Breast epithelium (tissue), 4 donors: ENCODE measurements at regions not wholly inside any gene's neighbourhood (a gene's known extent, or its start where the extent isn't known, plus 50 kb on each side); places are given as distances from the start of the nearest gene placed in this dataset.
"Not testable (repeated sequence)": the region's sequence is repeated elsewhere in the genome, so short reads cannot be mapped to it uniquely, and the experiment has no call there.

Source experiments
- DNase-seq, 2 donors: peaks; one replicate each; pipeline ENCODE4 v3.0.0-alpha.2; 2019; ENCODE audit warnings: low spot score in 2 of 2
- H3K27ac ChIP-seq, 2 donors: fragments of 200-600 bp; sonication (generic) in 1 of 2; one replicate each; pipeline ENCODE4 v1.5.1; 2016 to 2019; ENCODE audit warnings: mild to moderate bottlenecking in 1 of 2
- H3K27me3 ChIP-seq, 2 donors: fragments of 200-600 bp; sonication (generic) in 1 of 2; one replicate each; pipeline versions ENCODE4 v1.5.1 to v1.6.0; 2017 to 2019; ENCODE audit warnings: control low read depth in 1 of 2, mild to moderate bottlenecking in 1 of 2
- H3K36me3 ChIP-seq: fragments of 200-600 bp; one replicate; pipeline ENCODE4 v1.5.1; 2019
- H3K4me1 ChIP-seq, 2 donors: fragments of 200-600 bp; sonication (generic); one replicate each; pipeline ENCODE4 v1.5.1; 2016 to 2019; ENCODE audit warnings: control low read depth in 1 of 2
- H3K4me3 ChIP-seq, 3 donors: fragments of 200-600 bp; sonication (generic); 1 replicate in 2 of 3; 2 replicates in 1 of 3; pipeline ENCODE4 v1.5.1; 2016 to 2019; ENCODE audit warnings: mild to moderate bottlenecking in 3 of 3, moderate library complexity in 2 of 3
- H3K9me3 ChIP-seq, 2 donors: fragments of 200-600 bp; sonication (generic) in 1 of 2; one replicate each; pipeline ENCODE4 v1.5.1; 2016 to 2019; ENCODE audit warnings: control low read depth in 1 of 2
- POLR2A ChIP-seq: fragments of 450-650 bp; IDR thresholded peaks from one replicate; pipeline ENCODE4 v1.6.1; 2016; ENCODE audit warnings: antibody characterized with exemption, mild to moderate bottlenecking, moderate library complexity
- POLR2AphosphoS5 ChIP-seq, 3 donors: sonication (generic); formaldehyde crosslinking; IDR thresholded peaks; one replicate each; pipeline ENCODE4 v1.6.1; 2017; ENCODE audit warnings: antibody characterized with exemption in 3 of 3
- intact Hi-C: fragments of 100-400 bp; cut with DNase I; formaldehyde crosslinking; loops from one replicate; pipeline ENCODE4 v1.15.1; 2023; ENCODE audit warnings: low total_unique reads
- TF ChIP-seq, protein P1 (sequence below), 3 donors: fragments of 450-650 bp; IDR thresholded peaks; one replicate each; pipeline ENCODE4 v1.5.1; 2016 to 2017; ENCODE audit warnings: antibody characterized with exemption in 3 of 3, mild to moderate bottlenecking in 3 of 3, moderate library complexity in 3 of 3

- no peaks in the 10 kb centered on the region for H3K27me3 ChIP-seq
- intact Hi-C loops = no loop called here
- TF ChIP-seq, protein P1, sequence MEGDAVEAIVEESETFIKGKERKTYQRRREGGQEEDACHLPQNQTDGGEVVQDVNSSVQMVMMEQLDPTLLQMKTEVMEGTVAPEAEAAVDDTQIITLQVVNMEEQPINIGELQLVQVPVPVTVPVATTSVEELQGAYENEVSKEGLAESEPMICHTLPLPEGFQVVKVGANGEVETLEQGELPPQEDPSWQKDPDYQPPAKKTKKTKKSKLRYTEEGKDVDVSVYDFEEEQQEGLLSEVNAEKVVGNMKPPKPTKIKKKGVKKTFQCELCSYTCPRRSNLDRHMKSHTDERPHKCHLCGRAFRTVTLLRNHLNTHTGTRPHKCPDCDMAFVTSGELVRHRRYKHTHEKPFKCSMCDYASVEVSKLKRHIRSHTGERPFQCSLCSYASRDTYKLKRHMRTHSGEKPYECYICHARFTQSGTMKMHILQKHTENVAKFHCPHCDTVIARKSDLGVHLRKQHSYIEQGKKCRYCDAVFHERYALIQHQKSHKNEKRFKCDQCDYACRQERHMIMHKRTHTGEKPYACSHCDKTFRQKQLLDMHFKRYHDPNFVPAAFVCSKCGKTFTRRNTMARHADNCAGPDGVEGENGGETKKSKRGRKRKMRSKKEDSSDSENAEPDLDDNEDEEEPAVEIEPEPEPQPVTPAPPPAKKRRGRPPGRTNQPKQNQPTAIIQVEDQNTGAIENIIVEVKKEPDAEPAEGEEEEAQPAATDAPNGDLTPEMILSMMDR (IDR thresholded peaks at IDR 0.05) = no peak
- no peak for TF ChIP-seq POLR2AphosphoS5 (IDR thresholded peaks at IDR 0.05)
- no peak for TF ChIP-seq POLR2A
- no peaks in the 10 kb centered on the region for H3K36me3 ChIP-seq
- H3K27ac ChIP-seq = no peak overlapping the region
- H3K9me3 ChIP-seq = no peaks in the 10 kb centered on the region
- H3K4me1 ChIP-seq = no peaks in the 10 kb centered on the region
- no peak for DNase-seq
- no peak overlapping the region for H3K4me3 ChIP-seq
These were observed 118.8 kb downstream of the ZNF664 start for GRCh38 chr12:124091835-124092234.

- intact Hi-C loops, DNase-seq, H3K9me3 ChIP-seq, H3K4me3 ChIP-seq, H3K36me3 ChIP-seq, H3K4me1 ChIP-seq, H3K27ac ChIP-seq, H3K27me3 ChIP-seq: not testable (repeated sequence)
These were observed 119.5 kb downstream of the ZNF664 start for GRCh38 chr12:124092532-124092931.

DNA sequence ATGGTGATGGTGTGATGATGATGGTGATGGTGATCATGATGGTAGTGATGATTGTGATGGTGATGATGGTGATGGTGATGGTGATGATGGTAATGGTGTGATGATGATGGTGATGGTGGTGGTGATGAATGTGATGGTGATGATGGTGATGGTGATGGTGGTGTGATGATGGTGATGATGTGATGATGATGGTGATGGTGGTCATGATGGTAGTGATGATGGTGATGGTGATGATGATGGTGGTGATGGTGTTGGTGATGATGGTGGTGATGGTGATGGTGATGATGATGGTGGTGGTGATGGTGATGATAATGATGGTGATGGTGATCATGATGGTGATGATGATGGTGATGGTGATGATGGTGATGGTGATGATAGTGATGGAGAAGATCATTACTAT lies 120.3 kb downstream of the ZNF664 start:
- H3K9me3 ChIP-seq = no peaks in the 10 kb centered on the region
- TF ChIP-seq, protein P1 (IDR thresholded peaks at IDR 0.05) = no peak
- no peak for TF ChIP-seq POLR2AphosphoS5 (IDR thresholded peaks at IDR 0.05)
- TF ChIP-seq POLR2A = no peak
- no peaks in the 10 kb centered on the region for H3K27me3 ChIP-seq
- H3K4me3 ChIP-seq = no peak overlapping the region
- no peaks in the 10 kb centered on the region for H3K4me1 ChIP-seq
- no peak for DNase-seq
- intact Hi-C loops = no loop called here
- H3K27ac ChIP-seq = no peak overlapping the region
- no peaks in the 10 kb centered on the region for H3K36me3 ChIP-seq

- Histone ChIP-seq H3K4me3 (no peak overlapping the region), H3K27ac (no peak overlapping the region), H3K27me3 (no peaks in the 10 kb centered on the region), H3K4me1 (no peaks in the 10 kb centered on the region), H3K36me3 (no peaks in the 10 kb centered on the region), H3K9me3 (no peaks in the 10 kb centered on the region)
- TF ChIP-seq POLR2AphosphoS5 (IDR thresholded peaks at IDR 0.05) = no peak
- TF ChIP-seq, protein P1 (IDR thresholded peaks at IDR 0.05) = no peak
- TF ChIP-seq POLR2A = no peak
- DNase-seq = no peak
- intact Hi-C loops = no loop called here
These were observed 121.2 kb downstream of the ZNF664 start for GRCh38 chr12:124094188-124094587.

- Histone ChIP-seq H3K27ac (no peak overlapping the region), H3K36me3 (no peaks in the 10 kb centered on the region), H3K4me1 (no peaks in the 10 kb centered on the region), H3K9me3 (no peaks in the 10 kb centered on the region), H3K27me3 (no peaks in the 10 kb centered on the region), H3K4me3 (no peak overlapping the region)
- TF ChIP-seq POLR2A = no peak
- TF ChIP-seq, protein P1 (IDR thresholded peaks at IDR 0.05) = no peak
- TF ChIP-seq POLR2AphosphoS5 (IDR thresholded peaks at IDR 0.05) = no peak
- intact Hi-C loops = no loop called here
- no peak for DNase-seq
These were observed 121.7 kb downstream of the ZNF664 start for GRCh38 chr12:124094733-124095132.

DNA sequence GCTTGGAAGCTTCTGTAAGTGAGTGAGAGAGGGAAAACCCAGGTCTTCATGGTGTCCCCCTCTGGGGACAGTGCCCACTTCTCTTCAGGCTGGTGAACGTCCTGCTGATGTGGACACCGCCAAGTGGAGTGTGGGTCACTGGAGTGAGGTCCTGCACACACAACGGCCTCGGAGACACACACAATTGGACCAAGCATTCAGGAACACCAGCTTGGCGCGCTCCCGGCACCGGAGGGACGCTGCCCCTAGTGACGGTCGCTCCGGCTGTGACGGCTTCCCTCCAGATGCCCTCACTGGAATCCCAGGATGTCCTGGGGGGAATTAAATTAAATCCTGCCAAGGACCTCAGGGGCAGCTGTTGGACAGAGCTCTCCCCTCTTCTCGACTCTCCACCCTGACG lies 123.1 kb downstream of the ZNF664 start:
- DNase-seq = no peak
- Histone ChIP-seq H3K27ac (no peak overlapping the region), H3K4me1 (no peaks in the 10 kb centered on the region), H3K27me3 (no peaks in the 10 kb centered on the region), H3K4me3 (no peak overlapping the region), H3K9me3 (no peaks in the 10 kb centered on the region), H3K36me3 (no peaks in the 10 kb centered on the region)
- TF ChIP-seq POLR2AphosphoS5 (IDR thresholded peaks at IDR 0.05) (no peak), POLR2A (no peak)
- TF ChIP-seq, protein P1 (IDR thresholded peaks at IDR 0.05) = no peak
- intact Hi-C loops = no loop called here
